RWPE1 (cell line): ENCODE measurements at regions not wholly inside any gene's neighbourhood (a gene's known extent, or its start where the extent isn't known, plus 50 kb on each side); places are given as distances from the start of the nearest gene placed in this dataset.

Experiments used
- CTCF ChIA-PET: fragments of 350-600 bp; sonication (Branson Sonifier 250); formaldehyde crosslinking; extraction: SDS; loops from one replicate; lab custom pipeline; 2021; lab: Yijun Ruan, JAX
- POLR2A ChIA-PET: fragments of 400-600 bp; formaldehyde crosslinking; extraction: SDS; loops from one replicate; lab custom pipeline; 2020; ENCODE audit warnings: antibody characterized with exemption; ENCODE audit not compliant: low non-redundant PET; lab: Yijun Ruan, JAX
- DNase-seq: peaks from one replicate; pipeline ENCODE4 v3.0.0; 2012; ENCODE audit warnings: low spot score
- H3K27ac ChIP-seq: fragments of 450-650 bp; 2 replicates; pipeline ENCODE4 v1.5.1; 2017
- TF ChIP-seq, protein P1 (sequence below): fragments of 450-650 bp; conservative IDR thresholded peaks from 2 replicates; pipeline ENCODE4 v1.5.1; 2017; ENCODE audit warnings: low read depth, mild to moderate bottlenecking

DNA sequence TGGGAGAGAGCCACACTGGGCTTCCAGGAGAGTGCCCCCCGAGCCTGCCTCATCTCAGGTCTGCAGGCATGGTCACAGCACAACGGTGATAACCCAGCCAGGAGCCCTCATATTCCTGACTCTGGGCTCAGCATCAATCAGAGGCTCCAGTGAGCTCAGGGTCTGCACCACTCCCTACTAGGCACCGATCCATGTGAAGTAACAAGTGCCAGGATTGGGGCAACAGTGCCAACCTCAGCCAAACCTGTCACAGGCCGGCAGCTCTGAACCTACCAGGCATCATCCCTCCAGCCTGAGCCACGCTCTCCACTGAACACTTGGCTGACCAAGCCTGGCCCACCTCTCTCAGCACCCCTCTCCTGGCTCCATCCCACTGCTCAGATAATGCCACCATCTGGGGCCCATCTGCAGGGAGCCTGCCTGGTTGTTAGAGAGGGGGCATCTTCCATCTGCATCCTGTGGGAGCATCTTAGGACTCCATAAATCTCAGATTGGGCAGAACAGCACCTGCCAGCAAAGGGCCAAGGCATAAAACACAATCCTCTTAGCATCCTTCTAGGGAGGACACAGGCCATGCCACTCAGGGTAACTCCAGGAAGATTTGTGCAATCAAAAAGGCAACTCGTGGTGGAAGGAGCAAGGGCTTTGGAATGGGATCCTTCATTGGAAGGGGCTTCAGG lies 213.7 kb upstream of the CSF3R start:
- no peak overlapping the region for H3K27ac ChIP-seq
- no peak for DNase-seq
- CTCF ChIA-PET = no interaction called here
- TF ChIP-seq, protein P1, sequence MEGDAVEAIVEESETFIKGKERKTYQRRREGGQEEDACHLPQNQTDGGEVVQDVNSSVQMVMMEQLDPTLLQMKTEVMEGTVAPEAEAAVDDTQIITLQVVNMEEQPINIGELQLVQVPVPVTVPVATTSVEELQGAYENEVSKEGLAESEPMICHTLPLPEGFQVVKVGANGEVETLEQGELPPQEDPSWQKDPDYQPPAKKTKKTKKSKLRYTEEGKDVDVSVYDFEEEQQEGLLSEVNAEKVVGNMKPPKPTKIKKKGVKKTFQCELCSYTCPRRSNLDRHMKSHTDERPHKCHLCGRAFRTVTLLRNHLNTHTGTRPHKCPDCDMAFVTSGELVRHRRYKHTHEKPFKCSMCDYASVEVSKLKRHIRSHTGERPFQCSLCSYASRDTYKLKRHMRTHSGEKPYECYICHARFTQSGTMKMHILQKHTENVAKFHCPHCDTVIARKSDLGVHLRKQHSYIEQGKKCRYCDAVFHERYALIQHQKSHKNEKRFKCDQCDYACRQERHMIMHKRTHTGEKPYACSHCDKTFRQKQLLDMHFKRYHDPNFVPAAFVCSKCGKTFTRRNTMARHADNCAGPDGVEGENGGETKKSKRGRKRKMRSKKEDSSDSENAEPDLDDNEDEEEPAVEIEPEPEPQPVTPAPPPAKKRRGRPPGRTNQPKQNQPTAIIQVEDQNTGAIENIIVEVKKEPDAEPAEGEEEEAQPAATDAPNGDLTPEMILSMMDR = no peak
- POLR2A ChIA-PET = no interaction called here

DNA sequence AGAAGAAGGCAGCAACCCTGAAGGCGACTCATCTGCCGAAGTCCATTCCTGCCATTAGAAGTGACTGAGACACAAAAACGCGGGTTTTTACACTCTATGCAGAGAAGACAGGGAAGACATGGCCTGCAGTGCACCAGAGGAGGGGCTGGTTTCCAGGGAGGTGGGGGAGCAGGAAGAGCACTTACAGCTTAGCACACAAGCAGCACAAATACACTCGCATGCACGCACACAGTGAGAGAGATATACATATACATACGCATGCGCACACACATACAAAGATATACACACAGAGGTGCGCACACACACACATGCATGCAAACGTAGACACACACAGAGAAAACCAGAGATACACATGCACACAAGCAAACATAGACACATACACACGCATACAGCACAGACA lies 210.9 kb upstream of the CSF3R start:
- CTCF ChIA-PET = no interaction called here
- H3K27ac ChIP-seq = no peak overlapping the region
- TF ChIP-seq, protein P1 = no peak
- POLR2A ChIA-PET = no interaction called here
- DNase-seq = no peak

GRCh38 chr1:36693161-36693525 lies 210.4 kb upstream of the CSF3R start:
- no peak overlapping the region for H3K27ac ChIP-seq
- POLR2A ChIA-PET = no interaction called here
- no peak for DNase-seq
- CTCF ChIA-PET = interaction anchor here (0.6 kb wide), 1 partner anchor 257 kb away, joined by 5 read pairs; no protein-coding TSS in a partner anchor
- TF ChIP-seq, protein P1 = no peak

DNA sequence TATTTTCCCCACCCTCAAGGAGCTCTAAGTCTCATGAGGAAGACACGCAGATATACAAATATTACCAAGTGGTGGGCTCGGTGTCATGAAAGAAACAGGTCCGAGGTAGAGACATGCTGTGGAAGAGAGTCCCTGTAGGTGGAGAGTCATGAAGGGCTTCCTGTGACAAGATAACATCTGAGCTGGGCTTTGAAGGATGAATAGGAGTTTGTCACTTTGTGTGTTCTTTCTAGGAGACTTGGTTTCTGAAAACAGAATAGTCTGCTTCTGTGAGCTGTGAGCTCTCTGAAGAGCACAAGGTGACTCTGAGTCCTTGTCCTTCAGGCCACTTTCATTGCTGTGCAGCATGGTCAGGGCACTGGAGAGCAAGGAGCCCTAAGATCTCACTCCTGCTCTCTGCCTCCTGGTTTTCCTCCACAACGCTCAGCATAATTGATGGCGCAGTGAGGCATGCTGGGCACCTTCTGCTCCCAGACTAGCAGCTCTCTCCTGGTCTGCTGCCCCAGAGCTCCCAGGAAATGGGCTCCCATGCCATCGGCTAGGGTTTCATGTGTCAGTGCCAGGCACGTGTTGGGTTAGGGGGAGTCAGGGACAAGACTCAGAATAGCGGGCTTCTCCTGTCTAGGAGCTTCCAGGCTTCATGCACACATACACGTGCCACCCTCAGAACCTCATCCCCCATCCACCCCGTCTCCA lies 209.9 kb upstream of the CSF3R start:
- TF ChIP-seq, protein P1 = no peak
- no peak for DNase-seq
- H3K27ac ChIP-seq = no peak overlapping the region
- ChIA-PET CTCF (interaction anchor here (0.6 kb wide), 1 partner anchor 258 kb away, joined by 5 read pairs; no protein-coding TSS in a partner anchor), POLR2A (no interaction called here)

GRCh38 chr1:36691374-36691773 lies 208.7 kb upstream of the CSF3R start:
- no peak overlapping the region for H3K27ac ChIP-seq
- CTCF ChIA-PET = interaction anchor here (0.6 kb wide), 1 partner anchor 824 kb away, joined by 3 read pairs; no protein-coding TSS in a partner anchor
- peak; percentile 69 for DNase-seq
- TF ChIP-seq, protein P1 = no peak
- POLR2A ChIA-PET = no interaction called here

- ChIA-PET CTCF (no interaction called here), POLR2A (no interaction called here)
- no peak for DNase-seq
- no peak overlapping the region for H3K27ac ChIP-seq
- TF ChIP-seq, protein P1 = no peak
These were observed 207.3 kb upstream of the CSF3R start for GRCh38 chr1:36689992-36690391.
